ENCODE measurements at regions not wholly inside any gene's neighbourhood (a gene's known extent, or its start where the extent isn't known, plus 50 kb on each side); places are given as distances from the start of the nearest gene placed in this dataset.

DNA sequence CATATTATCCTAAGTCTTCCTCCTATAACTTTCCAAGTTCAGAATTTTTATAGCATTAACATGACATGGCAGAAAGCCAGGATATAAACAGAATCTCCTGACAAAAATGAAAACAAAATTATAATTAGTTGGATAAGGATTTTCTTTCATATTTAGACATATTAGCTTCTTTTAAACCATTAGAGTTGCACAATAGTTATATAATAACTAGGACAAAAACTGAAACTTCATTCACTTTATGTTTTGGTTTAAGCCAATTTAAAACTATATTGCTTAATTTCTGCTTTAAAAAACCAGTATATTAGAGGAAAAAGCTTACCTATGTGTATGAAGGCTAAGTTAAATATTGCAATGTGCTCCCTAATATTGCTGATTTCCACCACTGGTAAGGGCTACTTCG, 254.8 kb downstream of the GPD2 start:
- no peak for TF ChIP-seq CTCF (IDR thresholded peaks at IDR 0.05)
- TF ChIP-seq EZH2 (IDR thresholded peaks at IDR 0.05; ENCODE audit: borderline replicate concordance, insufficient read depth, low read depth, low read length, poor library complexity, severe bottlenecking), result no peak

Data from B cell (primary cell).